H1 (cell line): ENCODE measurements at regions not wholly inside any gene's neighbourhood (a gene's known extent, or its start where the extent isn't known, plus 50 kb on each side); places are given as distances from the start of the nearest gene placed in this dataset.

ENCODE experiments used
- BACH1 ChIP-seq: IDR thresholded peaks from 2 replicates; pipeline ENCODE4 v1.6.1; 2012; ENCODE audit warnings: low read length, improper control_type of control experiment
- SRF ChIP-seq: IDR thresholded peaks from 2 replicates; pipeline ENCODE4 v1.6.1; 2011; ENCODE audit warnings: mild to moderate bottlenecking, low read depth, low read length, moderate library complexity
- TAF7 ChIP-seq: optimal IDR thresholded peaks from 2 replicates; pipeline ENCODE3; 2011; ENCODE audit warnings: low read depth, mild to moderate bottlenecking, inconsistent platforms, low read length, moderate library complexity, borderline replicate concordance

DNA sequence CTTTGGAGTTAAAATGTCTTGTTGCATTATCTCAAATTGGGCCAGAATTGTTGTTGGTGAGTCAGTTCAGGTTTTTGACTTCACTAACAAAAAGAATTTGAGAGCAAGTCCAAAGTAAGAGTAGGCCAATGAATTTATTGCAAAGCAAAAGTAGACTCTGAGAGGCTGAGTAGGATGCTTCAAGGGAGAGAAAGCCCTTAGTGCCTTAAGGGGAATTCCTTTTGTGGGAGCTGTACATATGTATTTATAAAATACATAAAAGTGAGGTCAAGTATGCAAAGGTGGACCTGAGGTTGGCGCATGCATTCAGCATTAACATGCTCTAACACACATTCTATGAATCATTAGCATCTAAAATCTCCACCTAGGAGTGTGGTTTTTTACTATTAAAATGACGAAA, 565.4 kb downstream of the GRXCR1 start (continued):
- TF ChIP-seq BACH1 (no peak), SRF (no peak), TAF7 (no peak)
